ENCODE measurements at regions not wholly inside any gene's neighbourhood (a gene's known extent, or its start where the extent isn't known, plus 50 kb on each side); places are given as distances from the start of the nearest gene placed in this dataset.
"Not testable (repeated sequence)": the region's sequence is repeated elsewhere in the genome, so short reads cannot be mapped to it uniquely, and the experiment has no call there.

DNA sequence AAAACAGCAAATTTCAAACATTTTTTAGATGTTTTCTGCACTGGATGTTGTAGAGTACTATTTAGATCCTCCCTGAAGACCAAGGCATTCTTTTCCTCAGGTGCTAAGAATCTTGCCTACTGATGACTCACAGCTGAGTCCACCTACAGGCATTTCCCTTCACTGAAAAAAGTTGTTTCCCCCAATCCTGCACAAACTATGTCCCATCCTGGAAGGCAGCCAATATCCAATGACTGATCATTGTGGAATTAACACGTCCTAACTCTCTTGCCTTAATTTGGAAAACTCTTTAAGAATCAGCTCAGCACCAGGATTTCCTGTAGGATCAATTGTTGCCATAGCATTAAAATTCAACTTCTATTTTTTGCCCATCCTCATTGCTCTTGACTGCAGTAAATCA is 268.4 kb upstream of the IRAK1BP1 start:
- DNase-seq = peak; percentile 70

- no peak for DNase-seq
Observed at GRCh38 chr6:78599526-78599925, 267.8 kb upstream of the IRAK1BP1 start.

GRCh38 chr6:78605909-78606446 is 261.4 kb upstream of the IRAK1BP1 start:
- DNase-seq = peak; percentile 74

GRCh38 chr6:78607189-78607588 is 260.2 kb upstream of the IRAK1BP1 start:
- DNase-seq = no peak

- no peak for DNase-seq
Observed at GRCh38 chr6:78611102-78611620, 256.2 kb upstream of the IRAK1BP1 start.

DNA sequence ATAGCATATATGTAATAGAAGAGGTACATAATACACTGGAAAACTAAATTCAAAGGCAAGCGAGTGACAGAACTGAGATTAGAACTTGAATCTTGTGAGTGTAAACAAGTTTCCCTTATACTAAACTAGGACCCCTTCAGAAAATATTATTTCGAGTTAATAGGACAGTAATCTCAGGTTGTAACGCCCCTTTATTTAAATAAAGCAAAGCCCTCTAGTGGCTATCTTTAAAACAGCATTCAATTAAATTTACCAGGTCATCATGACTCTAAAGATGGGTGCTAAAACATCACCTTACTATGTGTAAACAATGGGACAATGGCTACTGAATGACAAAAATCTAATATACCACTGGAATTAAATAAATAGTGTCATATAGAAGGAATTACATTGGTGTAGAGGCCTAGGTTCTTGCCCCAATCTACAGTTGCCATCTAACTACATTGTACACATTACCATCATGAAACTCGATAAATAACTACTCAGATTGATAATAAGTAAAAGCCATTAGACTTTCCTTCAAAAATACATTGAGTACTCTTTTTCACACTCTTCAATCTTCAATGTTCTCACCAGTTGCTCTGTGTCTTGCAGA is 255.4 kb upstream of the IRAK1BP1 start:
- no peak for DNase-seq

- no peak for DNase-seq
Observed at GRCh38 chr6:78614961-78615360, 252.4 kb upstream of the IRAK1BP1 start.

DNA sequence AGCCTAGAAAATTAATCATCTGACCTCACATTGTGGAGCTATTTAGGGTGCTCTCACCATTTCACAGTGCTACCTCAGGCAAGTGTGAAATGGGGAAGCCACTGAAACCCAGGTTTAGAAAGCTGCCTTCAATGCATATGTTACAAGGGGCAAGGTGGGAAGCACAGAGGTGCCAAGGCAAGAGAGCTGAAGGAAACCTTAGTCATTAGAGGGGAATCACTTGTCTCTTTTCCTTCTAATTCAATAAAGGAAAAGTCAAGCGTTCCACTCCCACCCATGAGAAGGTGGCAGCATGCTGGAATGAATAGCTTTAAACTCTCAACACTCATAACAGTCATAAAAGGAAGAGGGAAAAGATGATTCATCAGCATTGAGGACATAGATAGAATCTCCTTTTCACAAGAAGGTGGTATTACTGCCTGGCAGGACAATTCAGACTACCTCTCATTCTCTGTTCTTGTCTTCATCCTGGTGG is 251.9 kb upstream of the IRAK1BP1 start:
- DNase-seq = no peak

DNA sequence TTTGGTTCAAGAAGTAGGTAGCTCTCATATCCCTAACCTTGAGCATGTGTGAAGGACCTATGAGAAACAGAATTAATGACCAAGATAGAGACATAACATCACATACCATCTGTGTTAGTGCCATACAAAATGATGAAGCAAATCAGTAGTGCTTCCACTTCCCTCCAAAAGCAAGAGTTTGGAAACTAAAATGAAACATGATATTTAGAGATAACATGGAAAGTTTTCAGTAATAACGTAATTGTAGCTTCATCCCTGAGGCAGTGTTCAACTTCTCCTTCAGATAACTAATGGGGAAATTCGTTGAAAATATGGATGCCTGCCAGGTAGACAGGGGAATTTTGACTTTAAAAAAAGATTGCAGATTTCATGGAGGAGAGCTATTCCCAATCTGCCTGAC is 248.4 kb upstream of the IRAK1BP1 start:
- DNase-seq = no peak

- DNase-seq = no peak
Observed at GRCh38 chr6:78623554-78623953, 243.8 kb upstream of the IRAK1BP1 start.

DNA sequence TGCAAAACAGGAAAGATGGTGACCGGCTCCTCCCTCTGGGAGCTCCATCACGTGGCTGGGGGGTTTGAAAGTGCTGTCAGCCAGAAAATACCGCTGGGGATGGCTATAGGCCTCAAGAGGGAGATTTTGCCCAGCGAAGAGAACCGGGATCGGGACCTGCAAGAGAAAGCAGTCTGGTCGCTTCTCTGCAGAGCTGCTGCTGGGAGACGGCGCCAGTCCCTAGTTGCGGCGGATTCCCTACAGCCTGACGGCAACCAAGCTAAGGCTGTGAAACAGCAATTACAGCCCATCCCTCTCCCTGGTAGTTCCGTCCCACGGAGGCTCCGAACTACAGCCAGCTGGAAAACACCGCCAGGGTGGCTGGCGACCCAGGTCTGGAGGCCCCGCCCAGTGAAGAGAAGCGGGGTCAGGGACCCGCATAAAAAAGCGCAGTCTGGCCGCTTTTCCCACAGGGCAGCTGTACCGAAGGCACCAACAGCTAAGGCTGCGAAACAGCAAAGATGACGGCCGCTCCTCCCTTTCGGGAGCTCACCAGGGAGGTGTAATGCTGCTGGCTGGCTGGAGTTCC is 238.1 kb upstream of the IRAK1BP1 start:
- DNase-seq = no peak

DNA sequence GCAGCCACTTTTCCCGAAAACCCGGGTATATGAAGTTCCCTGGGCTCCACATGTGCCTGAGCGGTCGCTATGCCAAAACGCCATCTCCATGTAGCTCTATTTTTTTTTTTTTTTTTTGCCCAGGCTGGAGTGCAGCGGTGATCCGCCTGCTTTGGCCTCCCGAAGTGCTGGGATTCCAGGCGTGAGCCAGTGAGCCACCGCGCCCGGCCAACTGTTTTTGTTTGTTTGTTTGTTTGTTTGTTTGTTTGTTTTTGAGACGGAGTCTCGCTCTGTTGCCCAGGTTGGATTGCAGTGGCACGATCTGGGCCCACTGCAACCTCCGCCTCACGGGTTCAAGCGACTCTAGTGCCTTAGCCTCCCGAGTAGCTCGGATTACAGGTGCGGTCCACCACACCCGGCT is 237.5 kb upstream of the IRAK1BP1 start:
- DNase-seq = no peak

DNA sequence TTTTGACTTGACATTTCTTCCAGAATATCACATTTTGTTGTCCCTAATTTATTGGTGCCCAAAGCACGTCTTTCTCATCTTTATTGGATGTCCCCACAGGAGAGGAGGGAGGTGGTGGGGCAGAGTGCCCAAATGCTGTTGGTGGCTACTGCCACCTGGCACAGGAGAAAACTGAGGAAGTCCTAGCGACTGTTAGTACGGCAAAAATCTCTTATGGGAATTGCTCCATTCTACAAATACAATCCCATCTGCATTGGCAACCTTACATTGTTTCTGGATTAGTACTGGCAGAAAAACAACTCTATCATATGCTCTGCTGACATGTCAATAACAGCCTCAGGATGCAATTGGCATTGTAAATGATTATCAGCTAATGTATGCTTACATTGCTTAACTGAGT is 235.4 kb upstream of the IRAK1BP1 start:
- no peak for DNase-seq

GRCh38 chr6:78639111-78640110 is 227.9 kb upstream of the IRAK1BP1 start:
- DNase-seq = no peak

GRCh38 chr6:78643976-78644375 is 223.4 kb upstream of the IRAK1BP1 start:
- not testable (repeated sequence) for DNase-seq

DNA sequence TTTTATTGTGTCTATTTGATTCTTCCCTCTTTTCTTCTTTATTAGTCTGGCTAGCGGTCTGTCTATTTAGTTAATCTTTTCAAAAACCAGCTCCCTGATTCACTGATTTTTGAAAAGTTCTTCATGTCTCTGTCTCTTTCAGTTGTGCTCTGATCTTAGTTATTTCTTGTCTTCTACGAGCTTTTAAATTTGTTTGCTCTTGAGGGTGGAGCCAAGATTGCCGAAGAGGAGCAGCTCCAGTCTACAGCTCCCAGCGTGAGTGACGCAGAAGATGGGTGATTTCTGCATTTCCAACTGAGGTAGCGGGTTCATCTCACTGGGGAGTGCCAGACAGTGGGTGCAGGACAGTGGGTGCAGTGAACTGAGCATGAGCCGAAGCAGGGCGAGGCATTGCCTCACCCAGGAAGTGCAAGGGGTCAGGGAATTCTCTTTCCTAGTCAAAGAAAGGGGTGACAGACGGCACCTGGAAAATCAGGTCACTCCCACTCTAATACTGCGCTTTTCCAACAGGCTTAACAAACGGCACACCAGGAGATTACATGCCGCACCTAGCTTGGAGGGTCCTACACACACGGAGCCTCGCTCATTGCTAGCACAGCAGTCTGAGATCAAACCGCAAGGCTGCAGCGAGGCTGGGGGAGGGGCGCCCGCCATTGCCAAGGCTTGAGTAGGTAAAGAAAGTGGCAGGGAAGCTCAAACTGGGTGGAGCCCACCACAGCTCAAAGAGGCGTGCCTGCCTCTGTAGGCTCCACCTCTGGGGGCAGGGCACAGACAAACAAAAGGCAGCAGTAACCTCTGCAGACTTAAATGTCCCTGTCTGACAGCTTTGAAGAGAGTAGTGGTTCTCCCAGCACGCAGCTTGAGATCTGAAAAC is 220.6 kb upstream of the IRAK1BP1 start:
- not testable (repeated sequence) for DNase-seq

DNA sequence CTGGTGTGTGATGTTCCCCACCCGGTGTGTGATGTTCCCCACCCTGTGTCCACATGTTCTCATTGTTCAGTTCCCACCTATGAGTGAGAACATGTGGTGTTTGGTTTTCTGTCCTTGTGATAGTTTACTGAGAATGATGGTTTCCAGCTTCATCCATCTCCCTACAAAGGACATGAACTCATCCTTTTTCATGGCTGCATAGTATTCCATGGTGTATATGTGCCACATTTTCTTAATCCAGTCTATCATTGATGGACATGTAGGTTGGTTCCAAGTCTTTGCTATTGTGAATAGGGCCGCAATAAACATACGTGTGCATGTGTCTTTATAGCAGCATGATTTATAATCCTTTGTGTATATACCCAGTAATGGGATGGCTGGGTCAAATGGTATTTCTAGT is 201.5 kb upstream of the IRAK1BP1 start:
- DNase-seq = not testable (repeated sequence)

DNA sequence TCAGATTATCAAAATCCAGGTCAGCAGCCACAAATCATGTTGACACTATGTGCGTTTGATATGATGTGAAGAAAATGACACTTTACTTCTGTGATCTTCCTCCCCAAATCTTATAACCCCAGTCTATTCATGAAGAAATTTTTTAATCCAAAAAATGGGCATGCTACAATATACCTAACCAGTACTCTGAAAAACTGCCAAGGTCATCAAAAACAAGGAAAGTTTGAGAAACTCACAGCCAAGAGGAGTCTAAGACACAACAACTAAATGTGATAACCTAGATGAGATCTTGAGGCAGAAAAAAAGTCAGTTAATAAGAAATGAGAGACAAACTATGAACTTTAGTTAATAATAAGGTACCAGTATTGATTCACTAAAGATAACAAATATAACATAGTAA is 200.6 kb upstream of the IRAK1BP1 start:
- DNase-seq = no peak

DNA sequence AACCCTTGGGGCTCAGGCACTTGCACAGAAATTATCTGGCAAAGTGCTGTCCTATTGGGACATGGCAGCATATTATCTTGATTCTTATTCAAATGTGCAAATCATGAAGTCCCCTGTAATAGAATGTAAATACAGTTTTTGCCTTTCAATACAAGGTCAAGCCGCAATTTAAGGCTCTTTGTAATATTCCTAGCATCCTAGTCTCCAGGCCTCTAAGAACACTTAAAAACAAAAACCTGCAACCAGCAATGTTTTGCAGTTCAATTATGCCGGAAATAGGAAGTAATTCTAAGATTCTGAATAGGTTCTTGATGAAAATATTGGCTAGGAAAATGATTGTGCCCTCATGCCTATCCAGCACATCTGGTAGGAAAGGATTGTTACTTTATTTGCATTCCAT is 197.2 kb upstream of the IRAK1BP1 start:
- no peak for DNase-seq

DNA sequence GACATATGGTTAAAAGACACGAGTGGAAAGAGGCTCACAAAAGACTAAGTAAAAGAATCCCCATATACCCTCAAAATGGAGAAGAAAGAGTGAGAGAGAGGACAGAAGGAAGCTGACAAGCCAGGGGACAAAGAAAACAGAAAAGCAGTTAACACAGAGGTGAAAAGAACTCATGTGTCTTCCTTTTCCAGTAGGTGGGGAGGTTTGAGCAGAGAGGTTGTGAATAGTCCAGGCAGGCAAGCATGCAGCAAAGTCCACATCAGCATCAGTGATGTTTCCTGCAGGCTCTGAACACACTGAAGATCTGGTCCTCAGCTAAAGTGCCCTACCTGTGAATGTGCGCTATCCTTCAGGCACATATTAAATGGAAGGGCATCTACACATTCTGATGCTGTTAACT is 196.5 kb upstream of the IRAK1BP1 start:
- no peak for DNase-seq

- not testable (repeated sequence) for DNase-seq
Observed at GRCh38 chr6:78676069-78677007, 191.0 kb upstream of the IRAK1BP1 start.
